Upper lobe of left lung (tissue), 6 donors: ENCODE measurements at regions not wholly inside any gene's neighbourhood (a gene's known extent, or its start where the extent isn't known, plus 50 kb on each side); places are given as distances from the start of the nearest gene placed in this dataset.

Experiments
- ATAC-seq, 2 donors: fragments of 200-7000 bp; cut with Tn5 transposase; one replicate each; pipeline ENCODE4 v1.9.1; 2022; ENCODE audit warnings: mild to moderate bottlenecking in 2 of 2, moderate library complexity in 2 of 2; ENCODE audit not compliant: low FRiP score in 2 of 2
- DNase-seq, 2 donors: peaks; one replicate each; pipeline ENCODE4 v3.0.0-alpha.2; 2019 to 2020
- H3K27ac ChIP-seq, 4 donors: fragments of 200-600 bp; sonication (generic); one replicate each; pipeline ENCODE4 v1.5.1; 2016 to 2019
- H3K27me3 ChIP-seq, 4 donors: fragments of 200-600 bp; sonication (generic); one replicate each; pipeline ENCODE4 v1.5.1; 2017 to 2019
- H3K36me3 ChIP-seq, 4 donors: fragments of 200-600 bp; sonication (generic); one replicate each; pipeline ENCODE4 v1.5.1; 2016 to 2019
- H3K4me1 ChIP-seq, 4 donors: fragments of 200-600 bp; sonication (generic); one replicate each; pipeline ENCODE4 v1.5.1; 2018 to 2019
- H3K4me3 ChIP-seq, 4 donors: fragments of 200-600 bp; sonication (generic); one replicate each; pipeline ENCODE4 v1.5.1; 2017 to 2019; ENCODE audit warnings: mild to moderate bottlenecking in 2 of 4, moderate library complexity in 1 of 4
- H3K9me3 ChIP-seq, 4 donors: fragments of 200-600 bp; sonication (generic); one replicate each; pipeline ENCODE4 v1.5.1; 2018 to 2019
- CTCF ChIP-seq, 6 experiments: fragments of 450-650 bp in 4 of 6; fragments of 200-600 bp in 2 of 6; sonication (generic) in 2 of 6; IDR thresholded peaks; one replicate each; pipeline ENCODE4 v1.5.1; 2016 to 2019; ENCODE audit warnings: antibody characterized with exemption in 6 of 6
- EP300 ChIP-seq, 4 donors: sonication (generic); formaldehyde crosslinking; IDR thresholded peaks; one replicate each; pipeline ENCODE4 v1.5.1; 2017; ENCODE audit warnings: antibody characterized with exemption in 4 of 4, control low read depth in 2 of 4
- POLR2A ChIP-seq, 4 donors: fragments of 450-650 bp; IDR thresholded peaks; one replicate each; pipeline ENCODE4 v1.5.1; 2016 to 2017; ENCODE audit warnings: antibody characterized with exemption in 4 of 4, mild to moderate bottlenecking in 2 of 4
- POLR2AphosphoS5 ChIP-seq, 2 donors: sonication (generic); formaldehyde crosslinking; IDR thresholded peaks; one replicate each; pipeline ENCODE4 v1.5.1; 2017; ENCODE audit warnings: antibody characterized with exemption in 2 of 2
- WGBS, 2 donors: methylation state at CpG; one replicate each; pipeline ENCODE4 v1.1.5; 2017 to 2018; 5-methylcytosine and 5-hydroxymethylcytosine counted together
- donor health status: DM: no; HTN: no; CAD: no; lungs with moderate emphysema.
- donor health status: DM: no; HTN: yes; CAD: no; lungs with severe emphysema.

- no peak overlapping the region for H3K4me3 ChIP-seq
- WGBS, 2 donors = 83 to 90% methylated on average over 2 of the region's 2 CpGs
- no peaks in the 10 kb centered on the region for H3K9me3 ChIP-seq
Measured at GRCh38 chr6:71726121-71726520, 160.2 kb upstream of the RIMS1 start.

GRCh38 chr6:71727632-71728294 is 158.6 kb upstream of the RIMS1 start:
- no peak for TF ChIP-seq POLR2A (IDR thresholded peaks at IDR 0.05)
- DNase-seq = no peak
- no peak for ATAC-seq
- 38 to 45% methylated on average over 2 of the region's 2 CpGs for WGBS, 2 donors
- no peak overlapping the region for H3K27ac ChIP-seq
- no peaks in the 10 kb centered on the region for H3K9me3 ChIP-seq
- no peak overlapping the region for H3K4me3 ChIP-seq
- no peaks in the 10 kb centered on the region for H3K4me1 ChIP-seq
- no peaks in the 10 kb centered on the region for H3K36me3 ChIP-seq
- H3K27me3 ChIP-seq = no peaks in the 10 kb centered on the region

More at GRCh38 chr6:71726121-71726520, 160.2 kb upstream of the RIMS1 start:
- Histone ChIP-seq H3K4me1 (no peaks in the 10 kb centered on the region), H3K27me3 (no peaks in the 10 kb centered on the region), H3K36me3 (no peaks in the 10 kb centered on the region), H3K27ac (no peak overlapping the region)
- no peak for ATAC-seq
- DNase-seq = no peak
- TF ChIP-seq POLR2AphosphoS5 (IDR thresholded peaks at IDR 0.05) (no peak), CTCF (IDR thresholded peaks at IDR 0.05) (no peak), EP300 (IDR thresholded peaks at IDR 0.05) (no peak), POLR2A (IDR thresholded peaks at IDR 0.05) (no peak)

- H3K27me3 ChIP-seq = no peaks in the 10 kb centered on the region
- no peak for ATAC-seq
- TF ChIP-seq EP300 (IDR thresholded peaks at IDR 0.05) = no peak
- TF ChIP-seq POLR2AphosphoS5 (IDR thresholded peaks at IDR 0.05) = no peak
- no peak for TF ChIP-seq POLR2A (IDR thresholded peaks at IDR 0.05)
Measured at GRCh38 chr6:71730284-71730683, 156.1 kb upstream of the RIMS1 start.

GRCh38 chr6:71733970-71734899 is 152.1 kb upstream of the RIMS1 start:
- no peaks in the 10 kb centered on the region for H3K9me3 ChIP-seq
- no peak for ATAC-seq
- no peak overlapping the region for H3K27ac ChIP-seq
- TF ChIP-seq EP300 (IDR thresholded peaks at IDR 0.05) = no peak
- no peak for TF ChIP-seq POLR2AphosphoS5 (IDR thresholded peaks at IDR 0.05)
- no peak for TF ChIP-seq POLR2A (IDR thresholded peaks at IDR 0.05)
- TF ChIP-seq CTCF (IDR thresholded peaks at IDR 0.05) = no peak
- 39 to 63% methylated on average over 1 of the region's 1 CpG for WGBS, 2 donors
- no peaks in the 10 kb centered on the region for H3K27me3 ChIP-seq
- DNase-seq = no peak
- no peaks in the 10 kb centered on the region for H3K4me1 ChIP-seq
- H3K36me3 ChIP-seq = no peaks in the 10 kb centered on the region
- H3K4me3 ChIP-seq = no peak overlapping the region

More at GRCh38 chr6:71730284-71730683, 156.1 kb upstream of the RIMS1 start:
- no peaks in the 10 kb centered on the region for H3K36me3 ChIP-seq
- H3K9me3 ChIP-seq = no peaks in the 10 kb centered on the region
- no peaks in the 10 kb centered on the region for H3K4me1 ChIP-seq
- no peak for DNase-seq
- H3K27ac ChIP-seq = no peak overlapping the region
- H3K4me3 ChIP-seq = no peak overlapping the region
- 86 to 89% methylated on average over 3 of the region's 3 CpGs for WGBS, 2 donors

- H3K9me3 ChIP-seq = no peaks in the 10 kb centered on the region
- WGBS, 2 donors = 79 to 95% methylated on average over 1 of the region's 1 CpG
- DNase-seq = no peak
- no peak overlapping the region for H3K4me3 ChIP-seq
- TF ChIP-seq EP300 (IDR thresholded peaks at IDR 0.05) (no peak), CTCF (IDR thresholded peaks at IDR 0.05) (no peak), POLR2A (IDR thresholded peaks at IDR 0.05) (no peak), POLR2AphosphoS5 (IDR thresholded peaks at IDR 0.05) (no peak)
- H3K36me3 ChIP-seq = no peaks in the 10 kb centered on the region
- no peak overlapping the region for H3K27ac ChIP-seq
- H3K27me3 ChIP-seq = no peaks in the 10 kb centered on the region
- no peak for ATAC-seq
- no peaks in the 10 kb centered on the region for H3K4me1 ChIP-seq
Measured at GRCh38 chr6:71737953-71738352, 148.4 kb upstream of the RIMS1 start.
